Ascending aorta (tissue), 2 donors: ENCODE measurements at regions not wholly inside any gene's neighbourhood (a gene's known extent, or its start where the extent isn't known, plus 50 kb on each side); places are given as distances from the start of the nearest gene placed in this dataset.

Source experiments
- DNase-seq, 2 donors: peaks; one replicate each; pipeline ENCODE4 v3.0.0-alpha.2; 2019; ENCODE audit warnings: low spot score in 2 of 2
- H3K27ac ChIP-seq, 2 donors: fragments of 200-600 bp; sonication (generic); one replicate each; pipeline ENCODE4 v1.5.1; 2016 to 2017; ENCODE audit warnings: mild to moderate bottlenecking in 1 of 2
- H3K27me3 ChIP-seq: fragments of 200-600 bp; sonication (generic); one replicate; pipeline ENCODE4 v1.5.1; 2017
- H3K36me3 ChIP-seq, 2 donors: fragments of 200-600 bp; sonication (generic); one replicate each; pipeline ENCODE4 v1.5.1; 2016
- H3K4me1 ChIP-seq, 2 donors: fragments of 200-600 bp; sonication (generic); one replicate each; pipeline ENCODE4 v1.5.1; 2016 to 2017; ENCODE audit warnings: mild to moderate bottlenecking in 1 of 2
- H3K4me3 ChIP-seq, 2 donors: fragments of 200-600 bp; sonication (generic); one replicate each; pipeline ENCODE4 v1.5.1; 2016 to 2017; ENCODE audit warnings: mild to moderate bottlenecking in 1 of 2
- H3K9me3 ChIP-seq, 2 donors: fragments of 200-600 bp; sonication (generic); one replicate each; pipeline ENCODE4 v1.5.1; 2016
- CTCF ChIP-seq, 3 experiments: fragments of 200-600 bp in 2 of 3; fragments of 450-650 bp in 1 of 3; sonication (generic) in 2 of 3; IDR thresholded peaks; one replicate each; pipeline ENCODE4 v1.5.1; 2016 to 2019; ENCODE audit warnings: antibody characterized with exemption in 3 of 3, mild to moderate bottlenecking in 1 of 3, moderate library complexity in 1 of 3
- intact Hi-C: fragments of 100-400 bp; cut with DNase I; formaldehyde crosslinking; loops from one replicate; pipeline ENCODE4 v1.15.1; 2023

- TF ChIP-seq CTCF (IDR thresholded peaks at IDR 0.05), result no peak
Measured at GRCh38 chr12:126108247-126108646, 1043.0 kb downstream of the AACS start.

GRCh38 chr12:126112141-126112540 is 1046.9 kb downstream of the AACS start:
- DNase-seq, result no peak
- Histone ChIP-seq H3K27ac (no peak overlapping the region), H3K27me3 (no peaks in the 10 kb centered on the region), H3K36me3 (no peaks in the 10 kb centered on the region), H3K4me1 (no peaks in the 10 kb centered on the region), H3K9me3 (no peaks in the 10 kb centered on the region), H3K4me3 (no peak overlapping the region)
- intact Hi-C loops, result no loop called here
- no peak for TF ChIP-seq CTCF (IDR thresholded peaks at IDR 0.05)

More at GRCh38 chr12:126108247-126108646, 1043.0 kb downstream of the AACS start:
- no peak overlapping the region for H3K4me3 ChIP-seq
- no peaks in the 10 kb centered on the region for H3K36me3 ChIP-seq
- no peak overlapping the region for H3K27ac ChIP-seq
- no peaks in the 10 kb centered on the region for H3K27me3 ChIP-seq
- intact Hi-C loops, result no loop called here
- no peaks in the 10 kb centered on the region for H3K9me3 ChIP-seq
- no peak for DNase-seq
- H3K4me1 ChIP-seq, result no peaks in the 10 kb centered on the region

- no peak for DNase-seq
- intact Hi-C loops, result no loop called here
Measured at GRCh38 chr12:126112849-126113248, 1047.6 kb downstream of the AACS start.

GRCh38 chr12:126114441-126114840 is 1049.2 kb downstream of the AACS start:
- intact Hi-C loops, result no loop called here
- Histone ChIP-seq H3K4me3 (no peak overlapping the region), H3K4me1 (no peaks in the 10 kb centered on the region), H3K9me3 (no peaks in the 10 kb centered on the region), H3K36me3 (no peaks in the 10 kb centered on the region), H3K27me3 (no peaks in the 10 kb centered on the region), H3K27ac (no peak overlapping the region)
- TF ChIP-seq CTCF (IDR thresholded peaks at IDR 0.05), result no peak
- no peak for DNase-seq

More at GRCh38 chr12:126112849-126113248, 1047.6 kb downstream of the AACS start:
- H3K4me1 ChIP-seq, result no peaks in the 10 kb centered on the region
- no peak overlapping the region for H3K27ac ChIP-seq
- no peaks in the 10 kb centered on the region for H3K9me3 ChIP-seq
- no peak for TF ChIP-seq CTCF (IDR thresholded peaks at IDR 0.05)
- H3K27me3 ChIP-seq, result no peaks in the 10 kb centered on the region
- H3K36me3 ChIP-seq, result no peaks in the 10 kb centered on the region
- no peak overlapping the region for H3K4me3 ChIP-seq

GRCh38 chr12:126117502-126117901 is 1052.3 kb downstream of the AACS start:
- Histone ChIP-seq H3K4me1 (no peaks in the 10 kb centered on the region), H3K4me3 (no peak overlapping the region), H3K27ac (no peak overlapping the region), H3K27me3 (no peaks in the 10 kb centered on the region), H3K9me3 (no peaks in the 10 kb centered on the region), H3K36me3 (no peaks in the 10 kb centered on the region)
- DNase-seq, result no peak
- TF ChIP-seq CTCF (IDR thresholded peaks at IDR 0.05), result no peak
- intact Hi-C loops, result no loop called here

GRCh38 chr12:126139355-126139754 is 1074.1 kb downstream of the AACS start:
- TF ChIP-seq CTCF (IDR thresholded peaks at IDR 0.05), result no peak
- Histone ChIP-seq H3K9me3 (peaks cover 9 to 27% of the 10 kb centered on the region in 2 donors), H3K36me3 (no peaks in the 10 kb centered on the region)

More at GRCh38 chr12:126139355-126139754, 1074.1 kb downstream of the AACS start:
- no peaks in the 10 kb centered on the region for H3K4me1 ChIP-seq
- no peak overlapping the region for H3K4me3 ChIP-seq
- H3K27me3 ChIP-seq, result no peaks in the 10 kb centered on the region
- no peak for DNase-seq
- intact Hi-C loops, result no loop called here
- H3K27ac ChIP-seq, result no peak overlapping the region
